HepG2 (cell line): ENCODE measurements at regions not wholly inside any gene's neighbourhood (a gene's known extent, or its start where the extent isn't known, plus 50 kb on each side); places are given as distances from the start of the nearest gene placed in this dataset.

Experiments
- ATAC-seq: fragments of 200-7000 bp; cut with Tn5 transposase; 3 replicates; pipeline ENCODE4 v1.9.1; 2020; ENCODE audit warnings: mild to moderate bottlenecking, moderate library complexity
- BruUV-seq: library from RNA; stranded (reverse); fragments of 400-500 nt; replicated peaks from 2 replicates; lab custom pipeline; 2021; lab: Mats Ljungman, UMichigan
- CTCF ChIA-PET: fragments of 300-600 bp; formaldehyde crosslinking; extraction: SDS; loops from one replicate; lab custom pipeline; 2021; ENCODE audit warnings: low total read pairs, inconsistent platforms, low intra/inter-chr PET ratio; lab: Yijun Ruan, JAX
- POLR2A ChIA-PET: fragments of 350-600 bp; sonication (Branson Sonifier 250); formaldehyde crosslinking; loops from one replicate; lab custom pipeline; 2020; ENCODE audit warnings: antibody characterized with exemption, inconsistent platforms; lab: Yijun Ruan, JAX
- DNase-seq: peaks from one replicate; pipeline ENCODE4 v3.0.0-alpha.2; 2015; ENCODE audit warnings: low spot score
- FAIRE-seq: peaks from 3 replicates; lab custom pipeline; 2011; peaks lifted over from hg19 to GRCh38; lab: Jason Lieb, UNC
- H2AFZ ChIP-seq: one replicate; pipeline ENCODE4 v1.6.1; 2011; ENCODE audit warnings: low read length, inconsistent platforms
- H3K27ac ChIP-seq: fragments of 300-600 bp; 3 replicates; pipeline ENCODE4 v1.8.0; 2011; ENCODE audit warnings: mixed run types, mild to moderate bottlenecking, mixed read lengths, low read length, inconsistent platforms; ENCODE audit not compliant: insufficient read depth; ENCODE audit errors: extremely low read length
- H3K27me3 ChIP-seq, 2 experiments: fragments of 200-600 bp in 1 of 2; 2 replicates in 1 of 2; 3 replicates in 1 of 2; pipeline versions ENCODE4 v1.6.0 to v1.8.0; 2011; ENCODE audit warnings: low read length in 2 of 2, mild to moderate bottlenecking in 2 of 2, moderate library complexity in 2 of 2, inconsistent platforms in 1 of 2; ENCODE audit not compliant: insufficient read depth in 2 of 2, control insufficient read depth in 1 of 2
- H3K36me3 ChIP-seq, 2 experiments: fragments of 200-600 bp in 1 of 2; replicated peaks in 1 of 2; 2 replicates in 1 of 2; 3 replicates in 1 of 2; pipeline versions ENCODE4 v1.5.1 to v1.8.0; 2011; ENCODE audit warnings: low read length in 2 of 2, inconsistent platforms in 1 of 2; ENCODE audit not compliant: insufficient read depth in 2 of 2, control insufficient read depth in 1 of 2
- H3K4me1 ChIP-seq: 2 replicates; pipeline ENCODE4 v1.5.1; 2012; ENCODE audit warnings: low read length, inconsistent platforms; ENCODE audit not compliant: insufficient read depth
- H3K4me2 ChIP-seq: 2 replicates; pipeline ENCODE4 v1.6.0; 2011; ENCODE audit warnings: low read depth, low read length, inconsistent platforms
- H3K4me3 ChIP-seq, 3 experiments: fragments of 200-600 bp in 1 of 3; sonication (generic), shearing (Covaris generic) in 1 of 3; replicated peaks in 1 of 3; 2 replicates each; pipeline ENCODE4 v1.5.1; 2011 to 2016; ENCODE audit warnings: low read length in 3 of 3, inconsistent platforms in 2 of 3, low read depth in 2 of 3, mild to moderate bottlenecking in 2 of 3, control low read depth in 1 of 3, mixed read lengths in 1 of 3; ENCODE audit not compliant: insufficient read depth in 1 of 3
- H3K79me2 ChIP-seq: one replicate; pipeline ENCODE4 v1.6.1; 2011; ENCODE audit warnings: low read length, inconsistent platforms; ENCODE audit not compliant: insufficient read depth
- H3K9ac ChIP-seq: 2 replicates; pipeline ENCODE4 v1.6.0; 2011; ENCODE audit warnings: mild to moderate bottlenecking, low read depth, low read length, inconsistent platforms; ENCODE audit not compliant: insufficient read depth
- H3K9me3 ChIP-seq: 2 replicates; pipeline ENCODE4 v1.5.1; 2012; ENCODE audit warnings: mild to moderate bottlenecking, low read length
- H4K20me1 ChIP-seq: 2 replicates; pipeline ENCODE4 v1.6.0; 2011; ENCODE audit warnings: inconsistent platforms, mild to moderate bottlenecking, low read length, moderate library complexity; ENCODE audit not compliant: insufficient read depth
- ATRX ChIP-seq: sonication (generic); formaldehyde crosslinking; IDR thresholded peaks from 2 replicates; pipeline ENCODE4 v1.4.0; 2020; ENCODE audit warnings: missing genetic modification reagents, borderline replicate concordance
- DNMT1 ChIP-seq: sonication (generic); formaldehyde crosslinking; IDR thresholded peaks from 2 replicates; pipeline ENCODE4 v1.5.1; 2020; ENCODE audit warnings: mild to moderate bottlenecking, missing genetic modification reagents
- ETS1 ChIP-seq: sonication (generic); formaldehyde crosslinking; IDR thresholded peaks from 2 replicates; pipeline ENCODE4 v1.4.0; 2020; ENCODE audit warnings: missing genetic modification reagents
- FIP1L1 ChIP-seq: fragments of 200-400 bp; formaldehyde crosslinking; IDR thresholded peaks from 2 replicates; pipeline ENCODE4 v1.6.1; 2018; ENCODE audit warnings: low read depth, mild to moderate bottlenecking, low read length, moderate library complexity, borderline replicate concordance; ENCODE audit not compliant: insufficient read depth
- FOXM1 ChIP-seq: sonication (generic); formaldehyde crosslinking; IDR thresholded peaks from 2 replicates; pipeline ENCODE4 v1.5.0; 2020; ENCODE audit warnings: missing genetic modification reagents
- GPN1 ChIP-seq: sonication (generic); formaldehyde crosslinking; IDR thresholded peaks from 2 replicates; pipeline ENCODE4 v1.5.1; 2020; ENCODE audit warnings: missing genetic modification reagents, borderline replicate concordance
- MYNN ChIP-seq: sonication (generic); formaldehyde crosslinking; IDR thresholded peaks from 2 replicates; pipeline ENCODE4 v1.4.0; 2020; ENCODE audit warnings: mild to moderate bottlenecking, low read depth, missing genetic modification reagents
- PRDM10 ChIP-seq: sonication (generic); formaldehyde crosslinking; IDR thresholded peaks from 2 replicates; pipeline ENCODE4 v1.4.0; 2020; ENCODE audit warnings: low read depth, missing genetic modification reagents
- RFX3 ChIP-seq: IDR thresholded peaks from 2 replicates; pipeline ENCODE4 v1.6.1; 2016; ENCODE audit warnings: missing biosample characterization, missing genetic modification reagents
- TERF1 ChIP-seq: sonication (generic); formaldehyde crosslinking; IDR thresholded peaks from 2 replicates; pipeline ENCODE4 v1.8.0; 2022; ENCODE audit warnings: mild to moderate bottlenecking, missing genetic modification reagents, moderate library complexity
- WGBS: methylation state at CpG from one replicate; pipeline ENCODE4 v1.1.6; 2017; ENCODE audit warnings: low lambda C conversion rate; 5-methylcytosine and 5-hydroxymethylcytosine counted together
- in situ Hi-C: cut with HindIII; loops from 2 replicates; pipeline ENCODE4 v1.10.0; 2017; ENCODE audit warnings: low pct_unique_long_range_greater_than_20kb; ENCODE audit not compliant: extremely low pct_ligation_motif_present
- intact Hi-C: fragments of 100-400 bp; cut with micrococcal nuclease; formaldehyde crosslinking; loops from one replicate; pipeline ENCODE4 v1.10.0; 2022; ENCODE audit not compliant: unreplicated experiment
- TF ChIP-seq, protein P1 (sequence below): sonication (generic); formaldehyde crosslinking; IDR thresholded peaks from 2 replicates; pipeline ENCODE4 v1.9.0; 2021; ENCODE audit warnings: missing genetic modification reagents, mild to moderate bottlenecking, borderline replicate concordance
- TF ChIP-seq, protein P2 (sequence below): sonication (generic); formaldehyde crosslinking; IDR thresholded peaks from 2 replicates; pipeline ENCODE4 v1.8.1; 2023; ENCODE audit warnings: missing genetic modification reagents, inconsistent platforms, borderline replicate concordance

GRCh38 chr15:37791693-37792092 is 142.7 kb upstream of the TMCO5A start:
- TF ChIP-seq RFX3 (CRISPR knock-in tag) (no peak), MYNN (no peak), DNMT1 (CRISPR knock-in tag) (no peak), ETS1 (CRISPR knock-in tag) (no peak), GPN1 (CRISPR knock-in tag) (no peak), TERF1 (CRISPR knock-in tag) (no peak), FIP1L1 (no peak), ATRX (CRISPR knock-in tag) (no peak), FOXM1 (CRISPR knock-in tag) (no peak), PRDM10 (CRISPR knock-in tag) (no peak)
- TF ChIP-seq, protein P1, sequence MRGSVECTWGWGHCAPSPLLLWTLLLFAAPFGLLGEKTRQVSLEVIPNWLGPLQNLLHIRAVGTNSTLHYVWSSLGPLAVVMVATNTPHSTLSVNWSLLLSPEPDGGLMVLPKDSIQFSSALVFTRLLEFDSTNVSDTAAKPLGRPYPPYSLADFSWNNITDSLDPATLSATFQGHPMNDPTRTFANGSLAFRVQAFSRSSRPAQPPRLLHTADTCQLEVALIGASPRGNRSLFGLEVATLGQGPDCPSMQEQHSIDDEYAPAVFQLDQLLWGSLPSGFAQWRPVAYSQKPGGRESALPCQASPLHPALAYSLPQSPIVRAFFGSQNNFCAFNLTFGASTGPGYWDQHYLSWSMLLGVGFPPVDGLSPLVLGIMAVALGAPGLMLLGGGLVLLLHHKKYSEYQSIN (CRISPR knock-in tag), result no peak
- TF ChIP-seq, protein P2, sequence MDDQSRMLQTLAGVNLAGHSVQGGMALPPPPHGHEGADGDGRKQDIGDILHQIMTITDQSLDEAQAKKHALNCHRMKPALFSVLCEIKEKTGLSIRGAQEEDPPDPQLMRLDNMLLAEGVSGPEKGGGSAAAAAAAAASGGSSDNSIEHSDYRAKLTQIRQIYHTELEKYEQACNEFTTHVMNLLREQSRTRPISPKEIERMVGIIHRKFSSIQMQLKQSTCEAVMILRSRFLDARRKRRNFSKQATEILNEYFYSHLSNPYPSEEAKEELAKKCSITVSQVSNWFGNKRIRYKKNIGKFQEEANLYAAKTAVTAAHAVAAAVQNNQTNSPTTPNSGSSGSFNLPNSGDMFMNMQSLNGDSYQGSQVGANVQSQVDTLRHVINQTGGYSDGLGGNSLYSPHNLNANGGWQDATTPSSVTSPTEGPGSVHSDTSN (CRISPR knock-in tag), result no peak
- BruUV-seq, result no TSS peak
- intact Hi-C loops, result no loop called here
- H3K4me2 ChIP-seq, result no peak overlapping the region
- no peaks in the 10 kb centered on the region for H3K4me1 ChIP-seq
- H3K27ac ChIP-seq, result no peak overlapping the region
- no peaks in the 10 kb centered on the region for H3K36me3 ChIP-seq
- ChIA-PET CTCF (no interaction called here), POLR2A (no interaction called here)
- ATAC-seq, result no peak
- in situ Hi-C loops, result no loop called here
- 7% methylated on average over 3 of the region's 3 CpGs for WGBS
- H3K9ac ChIP-seq, result no peak overlapping the region
- no peak overlapping the region for H3K4me3 ChIP-seq
- H4K20me1 ChIP-seq, result no peaks in the 10 kb centered on the region
- H3K9me3 ChIP-seq, result no peaks in the 10 kb centered on the region
- H3K27me3 ChIP-seq, result no peaks in the 10 kb centered on the region
- no peaks in the 10 kb centered on the region for H3K79me2 ChIP-seq
- no peak for FAIRE-seq
- DNase-seq, result no peak
- no peak overlapping the region for H2AFZ ChIP-seq
